HG03571 (cell line): ENCODE measurements at regions not wholly inside any gene's neighbourhood (a gene's known extent, or its start where the extent isn't known, plus 50 kb on each side); places are given as distances from the start of the nearest gene placed in this dataset.
"Not testable (repeated sequence)": the region's sequence is repeated elsewhere in the genome, so short reads cannot be mapped to it uniquely, and the experiment has no call there.

ENCODE experiments used
- ATAC-seq: cut with Tn5 transposase; IDR thresholded peaks from one replicate; pipeline ENCODE4 v1.9.1; 2021; ENCODE audit not compliant: unreplicated experiment

DNA sequence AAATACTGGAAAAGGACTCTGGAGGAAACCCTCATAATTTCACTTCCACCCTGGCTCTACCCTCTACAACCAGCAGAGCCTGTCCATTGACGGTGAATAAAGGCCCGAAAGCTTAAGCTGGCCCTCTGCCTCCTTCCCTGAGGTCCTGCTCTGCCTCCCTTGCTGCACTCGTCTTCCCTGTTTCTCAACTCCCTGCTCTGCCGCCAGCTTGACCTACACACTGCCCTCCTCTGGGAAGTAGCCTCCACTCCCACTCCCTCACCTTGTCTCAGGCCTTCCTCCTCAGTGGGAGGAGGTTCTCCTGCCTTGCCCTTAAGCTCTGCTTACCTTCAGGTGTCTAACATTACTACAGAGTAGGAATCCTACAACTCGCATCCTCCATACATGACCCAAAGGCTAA lies 608.6 kb upstream of the NR3C2 start:
- ATAC-seq, result no peak

DNA sequence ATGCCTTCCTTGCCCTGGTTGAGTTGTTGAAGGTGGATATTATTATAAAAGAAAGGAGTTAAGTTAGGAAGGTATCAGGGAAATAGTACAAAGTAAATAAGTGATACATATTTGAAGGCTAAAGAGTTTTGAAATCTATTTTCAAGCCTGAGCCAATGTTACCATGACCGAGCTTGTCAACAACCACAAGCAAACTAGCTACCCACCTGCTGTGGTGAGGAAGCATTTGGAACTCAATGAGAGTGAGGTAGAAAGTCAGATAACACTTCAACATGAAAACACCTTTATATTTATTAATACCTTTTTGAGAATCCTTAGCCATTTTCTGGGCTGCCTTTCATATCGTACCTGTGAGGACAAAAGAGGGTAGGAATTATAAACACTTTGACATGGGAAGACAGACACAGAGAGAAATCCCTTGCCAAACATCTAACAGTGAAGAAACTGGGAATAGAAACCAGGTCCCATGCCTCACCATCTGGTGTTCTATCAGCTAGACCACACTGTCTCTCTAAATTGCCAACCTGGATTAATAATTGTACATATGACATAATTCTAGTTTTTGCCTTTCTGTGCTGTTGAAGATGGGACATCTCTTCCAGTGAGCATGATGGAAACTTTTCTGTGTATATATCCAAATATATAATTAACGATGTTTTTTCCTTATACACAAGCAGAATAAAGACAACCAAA lies 606.4 kb upstream of the NR3C2 start:
- no peak for ATAC-seq

DNA sequence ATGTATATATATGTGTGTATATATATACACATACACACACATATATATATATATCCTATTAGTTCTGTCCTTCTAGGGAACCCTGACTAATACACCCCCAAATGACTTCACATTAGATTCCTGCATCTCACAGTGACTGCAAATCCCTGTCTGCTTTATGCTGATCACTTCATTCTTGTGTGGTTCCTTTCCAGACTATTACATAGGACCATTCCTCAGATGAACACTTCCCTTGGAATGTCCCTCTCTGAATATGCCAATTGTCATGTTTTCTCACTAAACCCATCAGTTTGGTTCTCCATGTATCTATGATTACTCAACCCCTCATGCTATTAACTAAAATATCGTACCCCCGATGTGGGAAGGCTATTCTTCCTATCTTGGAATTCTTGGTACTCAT lies 605.2 kb upstream of the NR3C2 start:
- no peak for ATAC-seq

DNA sequence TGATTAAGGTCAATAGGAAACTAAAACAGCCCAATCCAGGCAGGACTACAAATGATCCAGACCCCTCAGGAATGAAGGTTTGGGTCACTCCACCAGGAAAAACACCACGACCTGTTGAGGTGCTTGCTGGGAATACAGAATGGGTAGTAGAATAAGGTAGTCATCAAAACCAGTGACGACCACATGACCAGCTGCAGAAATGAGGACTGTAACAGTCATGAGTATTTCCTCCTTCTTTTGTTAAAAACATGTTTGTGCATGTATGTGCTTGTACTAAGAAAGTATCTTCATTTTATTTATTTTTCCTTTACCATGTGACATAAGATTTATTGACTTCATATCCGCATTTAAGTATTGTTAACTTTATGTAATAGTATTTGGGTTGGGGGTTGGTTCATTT lies 603.5 kb upstream of the NR3C2 start:
- no peak for ATAC-seq

DNA sequence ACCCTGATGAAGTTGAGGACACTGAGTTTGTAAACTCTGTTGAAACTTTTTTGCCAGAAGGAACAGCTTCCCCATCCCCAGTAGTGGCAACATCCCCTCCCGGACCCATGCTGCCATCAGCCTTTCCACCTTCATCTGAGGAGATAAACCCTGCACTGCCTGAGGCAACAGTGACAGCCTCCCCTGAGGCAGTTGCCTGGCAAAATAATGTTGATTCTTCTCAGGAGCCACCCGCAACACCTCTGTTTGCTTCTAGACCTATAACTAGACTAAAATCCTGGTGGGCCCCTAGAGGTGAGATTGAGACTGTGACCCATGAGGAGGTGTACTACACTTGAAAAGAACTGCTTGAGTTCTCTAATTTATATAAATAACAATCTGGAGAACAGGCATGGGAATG lies 597.6 kb upstream of the NR3C2 start:
- not testable (repeated sequence) for ATAC-seq

DNA sequence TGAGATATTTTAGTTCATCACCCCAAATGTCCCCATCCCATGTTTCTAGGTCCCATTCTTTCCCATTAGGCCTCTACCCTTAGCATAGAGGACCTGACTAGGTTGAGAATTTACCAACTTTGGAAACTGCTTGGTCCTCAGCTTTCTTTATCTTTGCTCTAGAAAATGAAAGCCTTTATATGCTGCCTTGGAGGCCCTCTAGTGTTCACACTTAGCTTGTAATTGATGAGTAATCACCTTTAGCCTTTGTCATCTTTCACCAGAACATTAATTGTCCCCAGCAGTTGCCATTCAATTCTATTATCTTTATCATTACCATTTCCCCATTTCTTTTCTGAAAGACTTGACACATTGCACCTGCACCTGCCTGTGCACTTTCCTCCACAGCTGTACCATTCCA lies 589.2 kb upstream of the NR3C2 start:
- ATAC-seq, result no peak

DNA sequence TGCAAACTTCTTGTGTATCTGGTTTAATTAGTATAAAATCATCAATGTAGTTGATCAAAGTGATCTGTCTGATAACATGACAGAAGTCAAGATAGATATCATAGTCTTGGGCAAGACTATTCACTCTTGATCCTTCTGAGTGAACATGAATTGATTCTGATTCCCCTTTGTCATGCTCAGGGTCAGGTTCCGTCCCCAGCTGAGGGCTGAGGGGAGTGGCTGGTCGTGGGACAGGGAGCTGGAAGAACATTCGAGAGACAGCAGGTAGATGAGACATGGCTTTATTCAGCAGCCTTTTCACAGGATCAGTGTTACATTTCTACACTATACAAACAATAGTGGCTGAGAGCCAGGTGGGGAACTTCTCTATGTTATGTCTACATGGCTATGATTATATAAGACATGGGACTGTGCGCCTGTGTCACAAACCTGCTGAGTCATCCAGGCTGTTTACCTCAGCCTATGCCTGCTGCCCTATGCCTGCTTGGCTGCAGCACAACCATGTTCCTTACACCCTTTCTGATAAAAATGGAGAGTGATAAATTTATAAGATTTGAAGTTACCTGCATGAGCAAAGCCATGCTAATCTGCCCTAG lies 586.9 kb upstream of the NR3C2 start:
- no peak for ATAC-seq

DNA sequence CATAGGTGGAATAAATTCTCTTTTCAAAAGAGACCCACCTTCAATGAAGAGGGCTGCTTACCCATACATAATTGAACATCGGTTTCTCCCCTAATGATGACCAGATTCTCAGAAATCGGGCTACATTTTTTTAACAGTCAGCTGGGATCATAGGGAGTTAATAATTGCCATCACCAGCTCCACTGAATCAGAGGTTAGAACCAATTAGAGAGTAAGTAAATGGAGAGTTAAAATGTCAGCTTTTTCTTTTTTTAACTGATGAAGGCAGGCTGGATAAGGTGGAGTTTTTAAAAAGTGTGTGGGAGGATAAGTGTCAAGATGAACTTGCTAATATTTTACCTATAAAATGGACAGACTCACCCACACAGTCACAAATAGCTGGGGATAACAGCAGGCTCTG lies 584.5 kb upstream of the NR3C2 start:
- no peak for ATAC-seq

DNA sequence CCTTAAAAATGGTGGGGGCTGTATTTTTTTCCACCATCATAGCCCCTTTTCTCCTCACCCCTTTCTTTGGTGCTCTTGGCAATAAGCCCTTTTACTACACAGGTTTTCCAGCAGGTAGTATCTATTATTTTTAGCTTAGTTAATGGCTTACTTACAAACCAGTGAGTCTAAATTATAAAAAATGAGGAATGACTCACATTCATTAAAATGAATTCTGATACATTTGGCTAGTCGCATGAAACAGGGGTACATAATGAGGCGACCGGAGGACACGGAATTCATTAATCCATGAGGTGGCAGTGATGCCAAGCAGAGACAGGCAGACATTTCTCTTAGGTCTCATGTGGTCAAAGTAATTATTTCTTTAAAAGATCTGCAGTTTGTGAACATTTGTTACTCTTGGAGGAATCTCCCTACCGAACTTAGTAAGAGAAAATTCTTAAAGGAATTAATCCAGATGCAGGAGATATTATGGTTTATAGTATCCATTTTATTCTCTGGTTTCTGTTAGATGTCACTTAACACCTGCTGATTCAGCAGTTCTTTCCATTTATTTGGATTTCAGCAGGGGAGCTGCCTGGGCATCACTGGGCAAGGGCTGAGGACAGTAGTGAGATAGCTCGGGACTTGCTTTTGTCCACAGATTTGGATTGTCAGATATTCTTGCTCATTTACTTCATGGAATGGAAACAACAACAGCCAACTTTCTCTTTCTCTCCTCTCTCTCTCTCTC lies 575.0 kb upstream of the NR3C2 start:
- no peak for ATAC-seq

DNA sequence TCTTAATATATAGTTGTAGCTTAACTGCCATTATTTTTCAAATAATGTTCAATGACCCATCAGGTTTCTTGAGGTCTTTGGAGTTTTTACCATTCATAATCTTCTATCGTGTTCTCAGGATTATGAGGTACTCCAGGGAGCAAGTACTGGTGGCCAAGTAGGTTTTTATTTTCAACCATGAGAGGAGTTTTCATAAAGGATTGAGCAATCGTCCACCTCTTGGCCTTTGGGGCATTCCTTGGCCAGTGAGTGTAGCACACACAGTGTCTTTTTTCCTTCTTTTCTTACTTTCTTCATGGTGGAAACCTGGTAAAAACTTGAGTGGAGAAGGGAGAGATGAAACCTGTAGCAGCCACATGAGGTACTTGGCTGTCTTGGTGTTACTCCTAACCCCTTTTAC lies 567.0 kb upstream of the NR3C2 start:
- ATAC-seq, result no peak

DNA sequence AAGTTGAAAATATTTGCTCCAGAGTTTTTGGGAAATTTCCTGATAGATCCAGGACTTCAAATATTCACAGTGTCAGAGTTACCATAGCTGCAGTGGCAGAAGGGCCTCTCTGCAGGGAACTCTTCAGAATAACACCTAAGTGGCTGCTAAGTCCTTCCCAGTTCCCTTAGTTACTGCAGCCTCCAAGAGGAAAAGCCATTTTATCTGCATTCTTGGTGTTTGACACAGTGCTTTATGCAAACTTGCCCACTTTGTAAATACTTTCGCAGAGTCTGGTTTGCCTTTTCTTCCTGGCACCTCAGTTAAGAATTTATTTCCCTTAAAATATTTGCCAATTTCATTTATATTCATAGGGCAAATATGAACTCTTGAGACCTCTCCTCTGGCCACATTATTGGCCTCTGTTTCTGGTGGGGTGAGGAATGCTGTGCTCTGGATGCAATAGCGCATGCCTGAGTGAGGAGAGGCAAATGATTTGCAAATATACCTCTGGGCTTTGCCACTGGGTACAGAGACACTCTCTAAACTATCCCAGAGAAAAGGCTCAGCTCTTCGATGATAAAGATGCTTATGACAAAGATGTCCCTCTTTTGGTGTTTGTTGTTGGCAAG lies 566.3 kb upstream of the NR3C2 start:
- no peak for ATAC-seq

DNA sequence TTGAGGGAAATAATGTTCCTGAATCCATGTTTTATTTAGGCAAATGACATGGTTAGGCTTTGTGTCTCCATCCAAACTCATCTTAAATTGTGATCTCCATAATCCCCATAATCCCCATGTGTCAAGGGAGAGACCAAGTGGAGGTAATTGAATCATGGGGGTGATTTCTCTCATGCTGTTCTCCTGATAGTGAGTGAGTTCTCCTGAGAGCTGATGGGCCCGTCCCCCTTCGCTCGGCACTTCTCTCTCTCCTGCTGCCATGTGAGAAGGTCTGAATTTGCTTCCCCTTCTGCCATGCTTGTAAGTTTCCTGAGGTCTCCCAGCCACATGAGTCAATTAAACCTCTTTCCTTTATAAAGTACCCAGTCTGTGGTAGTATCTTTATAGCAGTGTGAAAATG lies 563.0 kb upstream of the NR3C2 start:
- no peak for ATAC-seq

DNA sequence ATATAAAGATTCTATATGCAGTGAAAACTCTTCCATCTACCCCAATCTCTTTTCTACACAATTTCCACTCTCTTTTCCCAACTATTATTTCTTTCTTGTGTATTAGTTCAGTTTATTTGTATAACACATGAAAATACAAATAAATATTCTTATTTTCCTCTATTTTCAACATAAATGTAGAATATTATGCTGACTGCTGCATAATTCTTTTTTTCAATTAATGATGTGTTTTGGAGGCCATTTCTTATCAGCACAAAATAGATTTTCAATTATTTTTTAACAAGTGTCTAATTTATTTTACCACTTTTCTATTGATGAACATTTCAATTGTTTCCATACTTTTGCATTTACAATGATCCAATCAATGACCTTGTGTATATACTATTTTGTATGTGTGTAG lies 557.7 kb upstream of the NR3C2 start:
- no peak for ATAC-seq

DNA sequence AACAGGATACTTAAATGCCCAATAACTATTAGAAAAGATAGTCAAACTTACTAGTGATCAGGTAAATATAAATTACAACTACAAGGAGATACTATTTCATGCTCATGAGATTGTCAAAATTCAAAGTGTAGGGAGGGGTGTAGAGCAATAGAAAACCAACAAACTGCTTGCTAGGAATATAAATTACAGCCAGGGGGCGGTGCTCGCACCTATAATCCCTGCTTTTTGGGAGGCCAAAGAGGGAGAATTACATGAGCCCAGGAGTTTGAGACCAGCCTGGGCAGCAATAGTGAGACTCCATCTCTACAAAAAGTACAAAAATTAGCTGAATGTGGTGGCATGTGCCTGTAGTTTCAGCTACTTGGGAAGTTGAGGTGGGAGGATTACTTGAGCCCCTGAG lies 556.5 kb upstream of the NR3C2 start:
- ATAC-seq, result no peak

DNA sequence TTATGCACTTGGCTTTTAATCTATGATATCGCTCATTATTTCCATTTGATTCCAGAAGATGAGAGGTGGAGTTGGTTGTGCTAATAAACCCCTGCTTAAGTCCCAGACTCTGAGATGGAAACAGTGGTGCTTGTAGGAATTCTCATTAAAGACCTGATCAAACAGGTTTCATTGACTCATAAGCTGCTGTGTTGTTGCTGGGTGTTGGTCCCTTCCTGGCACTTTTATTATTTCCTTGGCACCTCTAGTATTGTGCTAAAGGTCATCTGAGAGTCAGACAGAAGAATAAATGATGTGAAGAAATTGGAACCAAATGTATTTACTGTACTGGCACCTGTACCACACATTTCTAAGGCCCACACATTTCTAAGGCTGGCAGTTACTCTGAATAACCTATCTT lies 544.7 kb upstream of the NR3C2 start:
- ATAC-seq, result no peak

DNA sequence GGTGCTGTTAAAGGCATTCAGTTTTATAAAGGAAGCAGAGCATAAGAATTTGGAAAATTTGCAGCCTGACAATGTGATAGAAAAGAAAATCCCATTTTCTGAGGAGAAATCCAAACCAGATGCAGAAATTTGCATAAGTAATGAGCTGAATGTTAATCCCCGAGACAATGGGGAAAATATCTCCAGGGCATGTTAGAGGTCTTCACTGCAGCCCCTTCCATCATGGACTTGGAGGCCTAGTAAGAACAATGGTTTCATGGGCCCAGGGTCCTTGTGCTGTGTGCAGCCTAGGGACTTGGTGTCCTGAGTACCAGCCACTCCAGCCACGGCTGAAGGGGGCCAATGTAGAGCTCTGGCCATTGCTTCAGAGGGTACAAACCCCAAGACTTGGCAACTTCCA lies 542.7 kb upstream of the NR3C2 start:
- ATAC-seq, result no peak

DNA sequence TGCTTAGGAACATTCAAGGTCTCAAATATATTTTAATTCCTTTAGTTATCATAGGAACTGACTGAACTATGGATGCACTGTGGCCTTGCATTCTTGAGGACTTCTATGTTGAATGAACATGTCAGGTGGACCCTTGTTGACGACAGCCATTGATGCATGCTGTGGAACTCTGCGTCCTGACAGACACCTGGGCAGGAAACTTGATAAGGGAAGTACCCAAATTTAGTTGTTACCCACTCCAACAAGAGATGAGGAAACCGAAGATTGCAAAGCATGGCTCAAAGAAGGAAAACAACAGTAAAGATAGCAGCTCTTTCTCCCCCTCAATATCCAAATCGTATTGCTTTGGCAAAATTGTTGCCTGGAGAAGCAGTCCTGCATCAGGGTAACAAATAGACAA lies 540.0 kb upstream of the NR3C2 start:
- ATAC-seq, result no peak

DNA sequence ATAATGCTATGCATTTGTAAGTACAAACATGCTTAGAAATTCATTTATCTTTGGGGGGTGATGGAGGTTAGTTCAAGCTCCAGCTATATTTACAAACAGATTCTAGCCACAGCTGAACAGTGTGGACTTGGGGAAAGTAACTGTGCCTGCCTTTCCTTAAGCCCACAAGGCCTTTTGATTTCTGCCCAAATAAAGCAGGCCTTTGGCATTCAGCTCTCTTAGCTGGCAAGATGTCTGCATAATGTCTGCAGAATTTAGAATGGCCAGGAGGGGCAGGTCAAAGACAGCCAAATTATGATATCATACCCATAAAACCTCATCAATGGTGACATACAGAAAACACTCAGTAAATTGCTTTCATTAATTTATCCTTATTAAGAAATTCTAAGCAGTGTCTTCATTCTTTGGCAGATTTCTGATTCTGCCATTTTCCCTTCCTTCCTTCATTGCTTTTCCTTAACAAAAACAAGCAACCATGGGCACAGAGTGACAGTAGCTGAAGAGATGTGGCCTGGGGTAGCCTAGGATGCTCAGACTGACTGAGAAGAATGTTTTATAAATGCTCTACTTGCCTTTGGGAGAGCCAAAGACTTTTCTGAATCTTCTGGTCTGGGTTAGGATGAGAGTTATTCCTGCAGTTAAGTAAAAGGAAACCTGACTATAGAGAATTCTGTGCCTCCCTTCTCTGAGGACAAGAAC lies 538.7 kb upstream of the NR3C2 start:
- no peak for ATAC-seq

DNA sequence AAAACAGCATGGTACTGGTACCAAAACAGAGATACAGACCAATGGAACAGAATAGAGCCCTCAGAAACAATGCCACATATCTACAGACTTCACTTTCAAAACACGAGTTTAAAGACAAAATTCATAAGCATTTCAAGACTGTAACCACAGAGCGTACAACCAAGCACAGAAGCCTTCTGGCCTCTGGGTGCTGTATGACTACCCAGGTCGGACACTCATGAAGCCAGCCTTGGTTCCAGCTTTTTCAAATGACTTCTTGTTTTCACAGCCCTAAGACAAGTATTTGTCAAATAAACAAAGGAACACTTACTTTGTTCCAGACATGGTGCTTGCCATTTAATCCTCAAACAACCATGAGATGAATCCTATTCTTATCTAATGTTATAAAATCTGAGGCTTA lies 536.1 kb upstream of the NR3C2 start:
- ATAC-seq, result no peak

DNA sequence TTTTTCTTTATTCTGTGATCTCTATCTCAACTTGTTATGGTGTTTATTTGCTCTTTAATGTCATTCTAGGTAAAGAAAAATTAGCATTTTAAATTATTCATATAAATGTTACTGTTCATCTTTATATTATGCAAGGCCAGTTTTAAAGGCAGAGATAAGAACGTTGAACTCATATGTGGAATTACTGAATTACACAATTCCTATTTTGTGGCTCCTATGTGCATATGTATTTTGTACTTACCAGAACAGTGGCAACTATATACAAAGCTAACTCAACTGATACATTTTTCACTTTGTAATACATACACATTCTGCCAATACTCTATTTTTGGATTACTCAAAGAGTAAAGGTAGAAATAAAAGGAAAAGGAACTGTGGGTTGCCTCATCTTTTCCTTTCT lies 533.2 kb upstream of the NR3C2 start:
- no peak for ATAC-seq

DNA sequence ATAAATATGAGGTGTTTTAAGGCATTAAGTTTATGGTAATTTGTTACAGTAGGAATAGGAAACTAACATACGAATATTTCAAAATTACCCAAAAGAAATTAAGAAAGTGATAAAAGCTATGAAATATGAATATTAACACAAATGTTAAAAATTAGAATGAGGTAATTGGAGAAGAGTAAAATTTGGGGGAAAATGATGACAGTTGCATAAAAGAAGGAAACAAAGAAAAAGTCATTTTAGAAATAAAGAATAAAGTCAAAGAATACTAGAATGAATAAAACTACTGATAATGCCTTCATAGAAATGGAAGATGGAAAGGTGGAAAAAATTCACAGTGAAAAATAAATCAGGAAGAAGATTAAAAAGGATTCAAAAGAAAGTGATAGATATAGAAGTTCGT lies 522.9 kb upstream of the NR3C2 start:
- no peak for ATAC-seq

DNA sequence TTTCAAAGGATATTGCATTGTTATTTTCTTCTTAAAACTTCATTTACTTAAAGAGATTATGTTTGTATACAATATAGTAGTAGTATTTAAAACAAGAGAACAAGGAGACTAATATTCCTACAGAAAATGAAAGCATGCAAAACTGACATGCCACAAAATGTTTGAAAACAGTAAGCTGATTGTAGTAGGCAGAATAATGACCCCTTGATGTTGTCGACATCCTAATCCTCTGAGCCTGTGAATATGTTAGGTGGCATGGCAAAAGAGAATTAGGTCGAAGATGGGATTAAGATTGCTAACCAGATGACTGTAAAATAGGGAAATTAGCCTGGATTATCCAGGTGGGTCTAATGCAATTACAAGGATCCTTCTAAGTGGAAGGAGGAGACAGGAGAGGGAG lies 522.2 kb upstream of the NR3C2 start:
- ATAC-seq, result no peak
